NB4 (cell line): ENCODE measurements at regions not wholly inside any gene's neighbourhood (a gene's known extent, or its start where the extent isn't known, plus 50 kb on each side); places are given as distances from the start of the nearest gene placed in this dataset.

Source experiments
- CTCF ChIP-seq: IDR thresholded peaks from one replicate; pipeline ENCODE4 v1.5.1; 2012; ENCODE audit warnings: low read depth, low read length
- MAX ChIP-seq: IDR thresholded peaks from 2 replicates; pipeline ENCODE4 v1.6.1; 2011; ENCODE audit warnings: low read depth, low read length
- POLR2A ChIP-seq: IDR thresholded peaks from 2 replicates; pipeline ENCODE4 v1.6.1; 2011; ENCODE audit warnings: mild to moderate bottlenecking; ENCODE audit not compliant: insufficient read length; ENCODE audit errors: extremely low read depth

GRCh38 chr3:30397030-30397429, 209.4 kb upstream of the TGFBR2 start:
- TF ChIP-seq CTCF (no peak), POLR2A (no peak), MAX (no peak)
